WI38 (cell line): ENCODE measurements at regions not wholly inside any gene's neighbourhood (a gene's known extent, or its start where the extent isn't known, plus 50 kb on each side); places are given as distances from the start of the nearest gene placed in this dataset.
"Not testable (repeated sequence)": the region's sequence is repeated elsewhere in the genome, so short reads cannot be mapped to it uniquely, and the experiment has no call there.

Experiments
- H3K4me3 ChIP-seq: 2 replicates; pipeline ENCODE4 v1.5.1; 2011; ENCODE audit warnings: low read depth, mild to moderate bottlenecking, control low read depth, low read length
- TF ChIP-seq, protein P1 (sequence below): IDR thresholded peaks from 2 replicates; pipeline ENCODE4 v1.5.1; 2012; ENCODE audit warnings: low read depth, mild to moderate bottlenecking, control low read depth, low read length

DNA sequence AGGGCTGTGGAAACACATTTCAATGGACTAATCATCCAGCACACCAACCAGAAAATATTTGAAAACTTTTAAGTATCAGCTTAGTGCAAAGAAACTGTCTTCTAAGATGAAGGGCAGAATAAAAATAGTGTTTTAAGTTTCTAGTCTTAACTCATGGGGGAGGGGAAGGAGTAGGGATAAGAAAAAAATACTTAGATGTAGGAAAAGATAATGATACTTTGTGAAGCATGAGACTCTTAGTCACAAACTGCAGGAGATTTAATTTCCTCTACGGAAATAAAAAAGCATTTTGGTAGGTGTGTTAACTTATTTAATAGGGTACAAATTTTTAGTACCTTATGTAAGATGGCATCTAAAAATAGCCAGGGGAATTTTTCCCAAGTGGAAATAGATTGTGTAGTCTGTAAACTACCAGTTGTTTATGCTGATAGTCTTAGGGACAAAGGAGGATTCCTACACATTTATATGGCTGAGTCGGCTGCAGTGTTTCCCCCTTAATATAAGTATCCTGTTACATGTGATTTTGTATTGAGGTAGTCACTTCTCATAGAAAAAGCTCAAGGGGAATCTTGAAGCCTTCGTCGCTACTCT is 78.2 kb upstream of the GBE1 start:
- TF ChIP-seq, protein P1, sequence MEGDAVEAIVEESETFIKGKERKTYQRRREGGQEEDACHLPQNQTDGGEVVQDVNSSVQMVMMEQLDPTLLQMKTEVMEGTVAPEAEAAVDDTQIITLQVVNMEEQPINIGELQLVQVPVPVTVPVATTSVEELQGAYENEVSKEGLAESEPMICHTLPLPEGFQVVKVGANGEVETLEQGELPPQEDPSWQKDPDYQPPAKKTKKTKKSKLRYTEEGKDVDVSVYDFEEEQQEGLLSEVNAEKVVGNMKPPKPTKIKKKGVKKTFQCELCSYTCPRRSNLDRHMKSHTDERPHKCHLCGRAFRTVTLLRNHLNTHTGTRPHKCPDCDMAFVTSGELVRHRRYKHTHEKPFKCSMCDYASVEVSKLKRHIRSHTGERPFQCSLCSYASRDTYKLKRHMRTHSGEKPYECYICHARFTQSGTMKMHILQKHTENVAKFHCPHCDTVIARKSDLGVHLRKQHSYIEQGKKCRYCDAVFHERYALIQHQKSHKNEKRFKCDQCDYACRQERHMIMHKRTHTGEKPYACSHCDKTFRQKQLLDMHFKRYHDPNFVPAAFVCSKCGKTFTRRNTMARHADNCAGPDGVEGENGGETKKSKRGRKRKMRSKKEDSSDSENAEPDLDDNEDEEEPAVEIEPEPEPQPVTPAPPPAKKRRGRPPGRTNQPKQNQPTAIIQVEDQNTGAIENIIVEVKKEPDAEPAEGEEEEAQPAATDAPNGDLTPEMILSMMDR = no peak
- H3K4me3 ChIP-seq = no peak overlapping the region

DNA sequence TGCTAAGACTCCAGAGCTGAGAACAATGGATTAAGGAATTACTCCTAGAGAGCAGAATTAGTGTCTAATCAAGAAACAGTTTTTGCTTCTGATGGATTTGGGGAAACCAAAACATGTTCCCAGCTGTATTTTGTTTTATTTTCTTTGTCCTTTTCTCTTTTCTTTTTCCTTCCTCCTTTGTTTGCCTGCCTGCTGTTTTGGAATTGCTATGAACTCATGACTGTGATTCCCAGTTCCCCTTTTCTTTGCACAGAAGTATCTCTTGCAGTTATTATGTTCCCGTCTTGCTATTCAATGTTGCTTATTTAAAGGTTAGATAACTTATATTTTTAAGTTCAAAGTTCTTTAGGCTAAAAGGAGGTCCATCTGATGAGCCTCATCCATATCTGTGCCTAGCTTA is 77.0 kb upstream of the GBE1 start:
- TF ChIP-seq, protein P1 = no peak
- H3K4me3 ChIP-seq = no peak overlapping the region

GRCh38 chr3:81837071-81837593 is 75.7 kb upstream of the GBE1 start:
- no peak overlapping the region for H3K4me3 ChIP-seq
- TF ChIP-seq, protein P1 = no peak

DNA sequence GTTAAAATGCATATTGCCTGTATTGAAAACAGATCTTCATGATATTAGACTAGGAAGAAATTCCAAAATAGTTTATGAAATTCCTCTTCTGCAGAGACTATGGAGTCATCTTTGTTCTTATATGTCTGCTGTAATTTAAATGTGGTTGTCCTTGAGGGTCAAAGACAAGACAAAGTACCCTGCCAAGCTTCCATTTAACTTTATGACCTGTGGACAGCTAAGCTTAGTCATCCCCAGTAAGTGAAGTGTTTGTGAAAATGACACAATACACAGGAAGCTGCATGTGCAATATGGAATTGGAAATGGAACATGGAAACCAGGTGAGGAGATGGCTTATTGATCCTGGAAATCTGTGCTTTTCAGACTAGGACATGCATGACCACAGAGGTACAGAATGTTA is 68.5 kb upstream of the GBE1 start:
- H3K4me3 ChIP-seq = no peak overlapping the region
- TF ChIP-seq, protein P1 = no peak

GRCh38 chr3:81829272-81829671 is 67.8 kb upstream of the GBE1 start:
- not testable (repeated sequence) for H3K4me3 ChIP-seq

DNA sequence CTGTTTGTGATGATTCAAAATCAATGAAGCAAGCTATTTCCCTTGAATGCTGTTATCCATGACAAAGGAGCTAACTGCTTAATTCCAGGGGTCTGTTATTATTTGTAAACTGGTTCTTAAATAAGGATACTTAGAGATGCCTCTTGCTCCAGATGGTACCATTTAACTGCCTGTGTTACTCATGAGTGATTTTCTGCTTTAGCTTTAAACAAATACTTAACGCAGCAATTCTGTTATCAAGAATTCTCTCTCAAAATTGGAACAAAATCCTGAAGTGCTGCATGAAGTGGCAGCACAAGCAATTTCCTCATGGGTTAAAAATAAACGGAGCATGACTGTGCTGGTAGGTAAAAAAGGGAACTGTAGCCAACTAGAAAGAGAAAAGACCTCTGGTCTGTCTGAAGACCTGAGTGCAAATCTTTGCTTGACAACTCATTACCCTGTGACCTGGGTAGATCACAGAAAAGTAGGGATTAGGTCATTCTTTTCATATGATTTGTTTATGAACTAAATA is 62.5 kb upstream of the GBE1 start:
- H3K4me3 ChIP-seq = no peak overlapping the region
- TF ChIP-seq, protein P1 = no peak

DNA sequence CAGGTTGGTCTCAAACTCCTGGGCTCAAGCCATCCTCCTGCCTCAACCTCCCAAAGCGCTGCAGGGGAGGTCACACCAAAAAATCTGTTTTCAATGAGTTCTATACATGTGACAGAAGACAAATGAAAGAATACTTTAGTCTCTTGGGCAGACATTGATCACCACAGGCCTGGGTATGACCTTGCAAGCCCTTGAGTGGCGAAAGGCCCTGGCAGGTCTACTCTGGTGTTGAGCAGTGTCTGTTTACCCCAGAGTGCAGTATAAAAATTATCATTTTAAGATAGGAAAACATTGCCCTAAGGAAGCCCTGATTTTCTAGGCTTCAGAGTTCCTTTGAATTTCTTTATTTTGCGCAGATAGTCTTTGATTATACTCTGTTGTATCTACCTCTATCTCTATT is 61.6 kb upstream of the GBE1 start:
- H3K4me3 ChIP-seq = no peak overlapping the region
- TF ChIP-seq, protein P1 = no peak
